Cardiac fibroblast (primary cell): ENCODE measurements at regions not wholly inside any gene's neighbourhood (a gene's known extent, or its start where the extent isn't known, plus 50 kb on each side); places are given as distances from the start of the nearest gene placed in this dataset.

Source experiments
- DNase-seq, 2 donors: peaks; one replicate each; pipeline versions ENCODE4 v3.0.0 to v3.0.0-alpha.2; 2010; ENCODE audit warnings: low read depth in 2 of 2
- H3K4me3 ChIP-seq, 2 donors: replicated peaks in 1 of 2; 1 replicate in 1 of 2; 2 replicates in 1 of 2; pipeline ENCODE4 v1.5.1; 2011; ENCODE audit warnings: low read depth in 2 of 2, low read length in 2 of 2, mild to moderate bottlenecking in 2 of 2, moderate library complexity in 1 of 2
- CTCF ChIP-seq: IDR thresholded peaks from one replicate; pipeline ENCODE4 v1.5.1; 2011; ENCODE audit warnings: low read depth, mild to moderate bottlenecking, low read length, inconsistent platforms

DNA sequence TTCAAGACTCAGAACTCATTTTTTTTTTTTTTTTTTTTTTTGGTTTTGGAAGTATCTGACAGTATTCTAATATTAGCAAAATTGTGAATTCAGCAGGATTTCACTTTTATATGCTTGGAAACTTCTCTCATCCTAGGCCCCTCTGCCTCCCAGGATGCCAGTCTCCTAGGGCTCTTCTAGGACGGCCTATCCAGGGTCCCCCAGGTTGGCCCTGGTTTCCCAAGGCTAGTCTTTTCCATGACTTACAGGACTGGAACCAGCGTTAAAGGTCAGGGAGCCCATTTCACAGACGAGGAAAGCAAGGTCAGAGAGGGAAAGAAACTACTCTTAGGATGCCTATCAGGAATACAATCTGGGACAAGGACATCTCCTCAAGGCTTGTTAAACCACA lies 412.5 kb downstream of the PTPRU start:
- DNase-seq: no peak
- no peak for TF ChIP-seq CTCF
- H3K4me3 ChIP-seq: no peak overlapping the region

- DNase-seq: no peak
- no peak for TF ChIP-seq CTCF
- H3K4me3 ChIP-seq: no peak overlapping the region
These were observed 411.7 kb downstream of the PTPRU start for GRCh38 chr1:29648026-29648425.

- peak; percentile 4 to 7 for DNase-seq
- TF ChIP-seq CTCF: no peak
- no peak overlapping the region for H3K4me3 ChIP-seq
These were observed 411.3 kb downstream of the PTPRU start for GRCh38 chr1:29647581-29647980.

GRCh38 chr1:29646161-29646775 lies 409.9 kb downstream of the PTPRU start:
- no peak for TF ChIP-seq CTCF
- no peak overlapping the region for H3K4me3 ChIP-seq
- no peak for DNase-seq

- no peak for DNase-seq
- H3K4me3 ChIP-seq: no peak overlapping the region
- no peak for TF ChIP-seq CTCF
These were observed 409.3 kb downstream of the PTPRU start for GRCh38 chr1:29645586-29645985.

- no peak for TF ChIP-seq CTCF
- DNase-seq: no peak
- no peak overlapping the region for H3K4me3 ChIP-seq
These were observed 408.5 kb downstream of the PTPRU start for GRCh38 chr1:29644812-29645211.

DNA sequence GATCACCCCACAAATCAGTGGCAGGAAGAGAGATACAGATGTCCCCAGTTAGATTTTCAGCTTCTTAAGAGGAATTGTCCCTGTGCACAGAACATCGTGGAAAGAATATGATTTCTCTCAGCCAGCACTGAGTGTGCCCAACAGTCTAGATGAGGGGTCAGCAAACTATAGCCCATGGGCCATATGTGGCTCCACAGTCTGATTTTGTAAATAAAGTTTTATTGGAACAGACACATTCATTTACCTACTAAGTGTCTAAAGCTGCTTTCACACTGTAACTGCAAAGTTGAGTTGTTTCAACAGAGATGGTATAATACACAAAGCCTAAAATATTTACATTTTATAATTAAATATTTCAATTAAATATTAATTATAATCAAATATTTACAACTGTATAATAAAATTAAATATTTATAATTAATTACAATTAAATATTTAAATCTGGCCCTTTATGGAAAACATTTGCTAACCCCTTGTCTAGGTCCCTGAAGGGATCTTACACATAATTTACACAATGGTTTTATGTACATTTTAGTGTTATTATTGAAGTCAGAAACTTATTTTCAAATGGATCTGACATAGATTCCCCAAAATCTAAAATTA lies 407.6 kb downstream of the PTPRU start:
- no peak for DNase-seq
- TF ChIP-seq CTCF: no peak
- no peak overlapping the region for H3K4me3 ChIP-seq
